Cardiac septum (tissue), 1 donor: ENCODE measurements at regions not wholly inside any gene's neighbourhood (a gene's known extent, or its start where the extent isn't known, plus 50 kb on each side); places are given as distances from the start of the nearest gene placed in this dataset.

Experiments
- DNase-seq: peaks from one replicate; pipeline ENCODE4 v3.0.0-alpha.2; 2020; ENCODE audit warnings: low spot score
- intact Hi-C: fragments of 100-400 bp; cut with DNase I; formaldehyde crosslinking; loops from one replicate; pipeline ENCODE4 v1.14.0; 2022
- donor health status: DM: no; HTN: no; CAD: no.

- DNase-seq = no peak
- intact Hi-C loops = no loop called here
Measured at GRCh38 chr6:88558981-88559380, 392.8 kb upstream of the CNR1 start.

DNA sequence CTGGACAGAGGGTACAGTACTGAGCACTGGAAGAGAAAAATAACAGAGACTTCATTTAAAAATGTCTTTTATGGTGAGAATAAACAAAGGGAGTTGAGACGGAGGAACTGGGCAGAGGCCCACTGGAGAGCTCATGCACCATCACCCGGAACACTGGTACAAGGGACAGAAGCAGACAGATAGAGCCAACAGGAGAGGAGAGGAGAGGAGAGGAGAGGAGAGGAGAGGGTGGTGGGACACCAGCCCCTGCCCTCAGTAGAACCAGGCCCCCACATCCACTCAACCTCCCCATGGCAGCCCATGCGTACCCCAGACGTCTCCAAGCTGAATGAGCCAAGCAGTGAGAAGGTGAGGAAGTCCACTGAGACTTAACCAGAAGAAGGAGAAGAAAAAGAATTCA, 390.5 kb upstream of the CNR1 start:
- intact Hi-C loops = no loop called here
- DNase-seq = no peak

DNA sequence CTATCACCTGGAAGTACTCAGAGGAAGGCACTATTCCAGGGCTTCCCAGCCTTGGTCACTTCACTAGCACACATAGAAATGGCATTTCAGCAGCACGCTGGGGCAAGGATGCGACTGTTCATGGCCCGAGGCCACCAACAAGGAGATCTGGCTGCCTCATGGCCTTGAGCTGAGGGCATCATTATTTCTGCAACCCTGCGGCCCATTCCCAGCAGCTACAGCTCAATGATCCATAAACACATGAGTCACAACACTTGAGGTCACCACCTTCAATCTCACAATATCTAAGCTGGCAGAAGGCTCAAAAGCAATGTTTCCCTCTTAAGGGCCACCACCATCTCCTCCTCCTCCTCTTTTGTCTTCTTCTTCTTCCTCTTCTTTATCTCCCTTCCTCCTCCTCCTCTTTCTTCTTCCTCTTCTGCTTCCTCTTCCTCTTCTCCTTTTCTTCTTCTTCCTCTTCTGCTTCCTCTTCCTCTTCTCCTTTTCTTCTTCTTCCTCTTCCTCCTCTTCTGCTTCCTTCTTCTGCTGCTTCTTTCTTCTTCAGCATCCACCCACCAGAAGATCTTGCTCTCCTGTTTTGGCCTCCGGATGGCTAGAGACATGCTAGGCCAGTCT, 382.9 kb upstream of the CNR1 start:
- no peak for DNase-seq
- intact Hi-C loops = no loop called here

DNA sequence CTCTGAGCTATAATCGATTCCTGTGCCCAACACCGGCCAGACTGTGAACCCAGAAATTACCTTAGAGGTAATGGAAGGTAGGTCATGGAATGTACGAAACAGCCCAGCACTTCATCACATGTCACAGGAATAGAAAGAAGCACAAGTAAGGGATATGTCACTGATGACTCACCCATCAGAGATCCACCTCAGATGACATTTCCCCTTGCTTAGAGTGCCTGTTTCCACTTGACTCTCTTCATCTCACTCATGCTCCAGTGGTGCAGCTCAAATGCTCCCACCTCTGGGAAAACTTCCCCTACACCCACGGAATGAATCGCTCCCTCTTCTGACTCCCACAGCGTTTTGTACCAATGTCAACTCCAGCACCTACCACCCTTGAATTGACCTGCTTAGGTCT, 381.6 kb upstream of the CNR1 start:
- intact Hi-C loops = no loop called here
- no peak for DNase-seq

DNA sequence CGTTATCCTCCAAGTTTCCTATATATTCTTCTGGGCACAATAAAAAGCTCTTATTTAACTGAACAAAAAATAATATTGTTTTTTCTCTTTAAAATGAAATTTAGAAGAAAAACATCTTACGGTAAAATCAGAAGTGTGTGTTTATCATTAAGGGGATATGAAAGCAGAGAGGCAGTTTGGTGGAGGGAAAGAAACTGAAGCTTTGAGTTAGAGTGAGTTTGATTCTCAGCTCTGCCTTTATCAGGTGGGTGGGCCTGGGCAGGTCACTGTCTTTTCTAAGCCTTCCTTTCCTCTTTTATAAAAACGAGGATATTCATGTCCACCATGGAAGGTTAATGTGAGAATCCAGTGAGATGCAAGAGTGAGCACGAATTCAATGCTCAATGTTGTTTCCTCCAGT, 379.8 kb upstream of the CNR1 start:
- intact Hi-C loops = no loop called here
- no peak for DNase-seq

DNA sequence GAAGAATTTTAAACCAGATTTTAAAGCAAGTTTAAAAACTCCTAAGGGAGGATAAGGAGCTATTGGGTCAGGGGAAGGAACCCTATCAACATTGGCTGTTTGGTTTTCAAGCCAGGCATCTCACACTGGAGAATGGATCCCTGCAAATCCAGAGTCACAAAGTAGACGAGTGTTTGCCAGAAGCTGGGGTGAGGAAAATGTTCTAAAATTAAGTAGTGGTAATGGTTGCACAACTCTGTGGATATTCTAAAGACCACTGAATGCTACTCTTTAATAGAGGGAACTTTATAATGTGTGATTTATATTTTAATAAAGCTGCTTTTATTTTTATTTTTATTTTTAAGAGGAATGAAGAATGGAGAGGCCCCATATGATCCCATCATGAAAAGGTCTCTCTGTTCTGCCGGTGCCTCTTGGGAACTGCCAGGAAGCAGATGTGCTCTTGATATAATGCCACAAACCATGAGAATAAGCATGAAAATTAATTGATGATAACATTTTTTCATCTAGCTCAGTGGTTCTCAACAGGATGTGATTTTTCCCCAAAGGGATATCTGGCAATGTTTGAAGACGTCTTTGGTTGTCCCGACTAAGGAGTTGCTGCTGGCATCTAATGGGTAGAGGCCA, 379.0 kb upstream of the CNR1 start:
- no peak for DNase-seq
- intact Hi-C loops = no loop called here

DNA sequence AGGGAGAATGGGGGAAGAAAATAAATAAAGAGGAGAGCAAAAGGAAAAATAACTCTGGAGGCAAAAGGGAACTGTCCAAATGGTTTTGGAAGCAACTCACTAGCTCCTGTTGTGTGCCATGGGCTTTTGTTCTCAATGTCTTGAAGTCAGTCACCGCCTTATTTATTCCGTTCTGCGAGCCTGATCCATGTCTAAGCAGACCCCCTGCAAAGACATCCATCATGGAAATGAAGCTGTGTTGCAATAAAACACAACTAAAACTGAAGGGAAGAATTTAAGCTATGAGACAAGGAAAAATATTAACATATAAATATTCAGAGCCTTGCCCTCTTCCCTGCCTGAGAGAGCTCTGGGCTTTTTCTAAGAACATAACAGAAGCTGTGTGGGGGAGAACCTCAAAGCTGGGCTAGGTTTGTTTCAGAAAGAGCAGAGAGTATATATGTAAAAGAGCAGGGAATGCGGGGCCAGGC, 373.2 kb upstream of the CNR1 start:
- no peak for DNase-seq
- intact Hi-C loops = no loop called here

GRCh38 chr6:88538840-88539239, 372.7 kb upstream of the CNR1 start:
- intact Hi-C loops = no loop called here
- DNase-seq = no peak

DNA sequence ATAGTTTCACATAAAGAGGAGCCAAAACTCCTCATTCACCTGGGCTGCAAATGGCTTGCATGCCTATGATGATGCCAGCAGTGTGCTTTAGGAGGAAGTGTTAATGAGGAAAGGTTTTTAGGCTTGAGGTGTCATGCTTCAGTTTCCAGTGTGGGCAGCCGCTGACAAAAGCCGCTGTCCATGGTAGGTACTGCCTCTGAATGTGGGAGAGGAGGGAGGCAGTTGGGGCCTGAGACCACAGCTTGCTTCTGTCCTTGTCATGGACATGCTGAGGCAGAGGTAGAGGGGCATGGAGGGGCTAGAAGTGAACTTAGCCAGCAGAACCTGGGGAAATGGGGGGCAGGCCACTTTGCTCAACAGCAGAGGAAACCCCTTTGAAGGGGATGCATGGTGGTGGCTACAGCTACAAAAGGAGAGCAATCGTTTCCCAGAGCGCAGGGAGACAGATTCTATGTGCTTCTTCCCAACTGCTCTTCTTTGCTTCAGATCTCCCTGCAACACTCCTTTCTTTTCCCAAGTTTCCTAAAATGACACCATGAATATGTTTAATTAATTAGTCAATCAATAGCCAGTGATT, 372.1 kb upstream of the CNR1 start:
- DNase-seq = no peak
- intact Hi-C loops = no loop called here

DNA sequence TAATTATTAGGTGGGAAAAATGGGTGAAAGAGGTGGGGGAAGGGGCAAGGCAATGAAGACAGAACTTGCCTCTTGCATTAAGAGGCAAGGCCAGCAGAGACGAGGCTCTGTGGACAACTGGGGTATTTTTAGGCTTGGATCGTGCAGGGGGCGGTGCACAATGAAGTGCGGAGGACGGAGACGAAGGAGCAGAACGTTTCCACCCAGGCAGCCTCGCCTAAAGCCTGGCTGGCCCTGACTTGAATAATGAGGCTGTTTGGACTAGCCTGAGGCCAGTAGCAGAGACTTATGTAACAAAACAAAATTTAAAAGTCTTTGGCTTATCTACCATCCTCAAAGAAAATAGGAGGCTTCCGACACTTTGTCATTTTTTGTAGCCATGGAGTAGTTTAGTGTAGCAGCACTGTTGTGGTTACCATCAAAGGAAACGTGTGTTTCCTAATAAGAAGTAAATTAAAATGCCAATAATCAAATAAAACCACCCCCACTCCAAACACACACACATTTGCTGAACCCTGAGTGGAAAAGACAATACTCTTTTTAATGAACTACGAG, 370.0 kb upstream of the CNR1 start:
- intact Hi-C loops = no loop called here
- DNase-seq = no peak

- DNase-seq = no peak
- intact Hi-C loops = no loop called here
Measured at GRCh38 chr6:88535306-88535705, 369.2 kb upstream of the CNR1 start.

- intact Hi-C loops = no loop called here
- no peak for DNase-seq
Measured at GRCh38 chr6:88532241-88532860, 366.2 kb upstream of the CNR1 start.

GRCh38 chr6:88529726-88530125, 363.6 kb upstream of the CNR1 start:
- no peak for DNase-seq
- intact Hi-C loops = no loop called here

GRCh38 chr6:88520445-88520844, 354.3 kb upstream of the CNR1 start:
- intact Hi-C loops = no loop called here
- DNase-seq = no peak

GRCh38 chr6:88520017-88520338, 353.8 kb upstream of the CNR1 start:
- intact Hi-C loops = no loop called here
- DNase-seq = no peak

- DNase-seq = no peak
Measured at GRCh38 chr6:88519301-88520016, 353.3 kb upstream of the CNR1 start.

DNA sequence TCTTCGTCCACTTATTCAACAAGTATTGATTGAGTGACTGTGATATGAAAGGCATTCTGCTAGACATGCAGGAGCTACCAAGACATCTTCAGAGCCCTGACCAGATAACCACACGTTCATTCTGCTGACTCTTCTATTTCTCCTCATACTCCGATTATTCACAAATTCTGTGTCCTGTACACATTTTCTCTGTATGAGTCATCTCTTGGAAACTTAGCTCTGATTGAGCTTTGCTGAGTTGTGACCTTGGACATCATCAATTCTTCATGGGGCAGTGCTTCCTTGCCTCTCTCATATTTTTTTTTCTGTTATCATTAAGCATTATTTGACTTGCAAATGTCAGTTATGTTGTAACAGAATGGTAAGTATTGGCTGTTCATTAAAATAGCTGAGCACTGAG, 351.6 kb upstream of the CNR1 start:
- DNase-seq = no peak
- intact Hi-C loops = no loop called here

More at GRCh38 chr6:88519301-88520016, 353.3 kb upstream of the CNR1 start:
- intact Hi-C loops = no loop called here

- intact Hi-C loops = no loop called here
- DNase-seq = no peak
Measured at GRCh38 chr6:88513920-88514319, 347.8 kb upstream of the CNR1 start.

GRCh38 chr6:88513471-88513870, 347.3 kb upstream of the CNR1 start:
- intact Hi-C loops = no loop called here
- DNase-seq = no peak

DNA sequence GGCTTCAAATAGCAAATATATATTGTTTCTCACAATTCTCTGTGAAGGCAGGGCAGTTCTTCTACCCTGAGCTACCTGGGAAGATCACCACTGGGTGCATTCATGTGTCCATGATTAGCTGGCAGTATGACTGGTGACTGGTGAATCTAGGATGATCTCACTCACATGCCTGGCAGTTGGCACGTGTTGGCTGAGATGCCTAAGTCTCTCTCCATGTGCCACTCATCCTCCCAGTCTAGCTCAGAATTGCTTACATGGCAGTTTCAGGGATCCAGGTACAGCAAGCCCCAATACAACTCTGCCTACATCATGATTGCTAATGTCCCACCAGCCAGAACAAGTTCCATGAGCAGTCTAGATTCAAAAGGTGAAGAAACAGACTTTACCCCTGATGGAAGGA, 346.8 kb upstream of the CNR1 start:
- intact Hi-C loops = no loop called here
- DNase-seq = no peak
